Cardiac muscle cell (in vitro differentiated cells and primary cell): ENCODE measurements at regions not wholly inside any gene's neighbourhood (a gene's known extent, or its start where the extent isn't known, plus 50 kb on each side); places are given as distances from the start of the nearest gene placed in this dataset.

Experiments used
- DNase-seq, 2 donors: peaks; one replicate each; pipeline versions ENCODE4 v3.0.0 to v3.0.0-alpha.2; 2010 to 2017; ENCODE audit warnings: low read depth in 1 of 2, low spot score in 1 of 2
- H3K27ac ChIP-seq: fragments of 200-600 bp; sonication (generic); 2 replicates; pipeline ENCODE4 v1.5.1; 2016
- H3K27me3 ChIP-seq: fragments of 200-600 bp; sonication (generic); 2 replicates; pipeline ENCODE4 v1.6.0; 2016; ENCODE audit warnings: control low read depth
- H3K36me3 ChIP-seq: fragments of 200-600 bp; sonication (generic); 2 replicates; pipeline ENCODE4 v1.5.1; 2016; ENCODE audit warnings: control low read depth
- H3K4me1 ChIP-seq: fragments of 200-600 bp; sonication (generic); 2 replicates; pipeline ENCODE4 v1.8.1; 2017; ENCODE audit warnings: low read depth, mild to moderate bottlenecking, mixed run types
- H3K4me3 ChIP-seq: fragments of 200-600 bp; sonication (generic); 2 replicates; pipeline ENCODE4 v1.5.1; 2016; ENCODE audit warnings: mild to moderate bottlenecking
- H3K9me3 ChIP-seq: fragments of 200-600 bp; sonication (generic); 2 replicates; pipeline ENCODE4 v1.5.1; 2017; ENCODE audit warnings: low read depth, mild to moderate bottlenecking, control low read depth
- CTCF ChIP-seq: IDR thresholded peaks from 2 replicates; pipeline ENCODE4 v1.5.1; 2012; ENCODE audit warnings: low read depth, mild to moderate bottlenecking, low read length

- peak in 1 of 2 donors; percentile 60 for DNase-seq
- H3K4me3 ChIP-seq, result no peak overlapping the region
- H3K4me1 ChIP-seq, result no peaks in the 10 kb centered on the region
- TF ChIP-seq CTCF, result no peak
- H3K27me3 ChIP-seq, result no peaks in the 10 kb centered on the region
- no peaks in the 10 kb centered on the region for H3K9me3 ChIP-seq
- no peaks in the 10 kb centered on the region for H3K36me3 ChIP-seq
- no peak overlapping the region for H3K27ac ChIP-seq
These were observed 113.8 kb upstream of the PMFBP1 start for GRCh38 chr16:72285728-72286127.

GRCh38 chr16:72285324-72285723 lies 113.4 kb upstream of the PMFBP1 start:
- TF ChIP-seq CTCF, result no peak
- Histone ChIP-seq H3K36me3 (no peaks in the 10 kb centered on the region), H3K27me3 (no peaks in the 10 kb centered on the region), H3K4me3 (no peak overlapping the region), H3K4me1 (no peaks in the 10 kb centered on the region), H3K27ac (no peak overlapping the region), H3K9me3 (no peaks in the 10 kb centered on the region)
- DNase-seq, result no peak

GRCh38 chr16:72284042-72284789 lies 112.3 kb upstream of the PMFBP1 start:
- peak in 1 of 2 donors; percentile 32 for DNase-seq
- Histone ChIP-seq H3K27me3 (no peaks in the 10 kb centered on the region), H3K27ac (no peak overlapping the region), H3K9me3 (no peaks in the 10 kb centered on the region), H3K4me1 (no peaks in the 10 kb centered on the region), H3K36me3 (no peaks in the 10 kb centered on the region), H3K4me3 (no peak overlapping the region)
- no peak for TF ChIP-seq CTCF

GRCh38 chr16:72282362-72282761 lies 110.4 kb upstream of the PMFBP1 start:
- Histone ChIP-seq H3K36me3 (no peaks in the 10 kb centered on the region), H3K4me3 (no peak overlapping the region), H3K27me3 (no peaks in the 10 kb centered on the region), H3K4me1 (no peaks in the 10 kb centered on the region), H3K27ac (no peak overlapping the region), H3K9me3 (no peaks in the 10 kb centered on the region)
- no peak for TF ChIP-seq CTCF
- DNase-seq, result no peak

- H3K4me3 ChIP-seq, result no peak overlapping the region
- H3K4me1 ChIP-seq, result no peaks in the 10 kb centered on the region
- TF ChIP-seq CTCF, result no peak
- no peaks in the 10 kb centered on the region for H3K27me3 ChIP-seq
- DNase-seq, result no peak
- H3K9me3 ChIP-seq, result no peaks in the 10 kb centered on the region
- H3K36me3 ChIP-seq, result no peaks in the 10 kb centered on the region
- H3K27ac ChIP-seq, result no peak overlapping the region
These were observed 106.3 kb upstream of the PMFBP1 start for GRCh38 chr16:72278301-72278700.

- no peaks in the 10 kb centered on the region for H3K36me3 ChIP-seq
- DNase-seq, result no peak
- TF ChIP-seq CTCF, result no peak
- no peaks in the 10 kb centered on the region for H3K27me3 ChIP-seq
- no peaks in the 10 kb centered on the region for H3K4me1 ChIP-seq
- H3K9me3 ChIP-seq, result no peaks in the 10 kb centered on the region
- no peak overlapping the region for H3K4me3 ChIP-seq
- H3K27ac ChIP-seq, result no peak overlapping the region
These were observed 105.8 kb upstream of the PMFBP1 start for GRCh38 chr16:72277749-72278148.
